Neural crest cell (in vitro differentiated cells): ENCODE measurements at regions not wholly inside any gene's neighbourhood (a gene's known extent, or its start where the extent isn't known, plus 50 kb on each side); places are given as distances from the start of the nearest gene placed in this dataset.
"Not testable (repeated sequence)": the region's sequence is repeated elsewhere in the genome, so short reads cannot be mapped to it uniquely, and the experiment has no call there.

Source experiments
- DNase-seq: peaks from one replicate; pipeline ENCODE4 v3.0.0; 2021; ENCODE audit warnings: low read depth, mixed read lengths, low spot score
- H3K27ac Mint-ChIP-seq: one replicate; pipeline ENCODE4 v1.8.0; 2021; ENCODE audit warnings: mild to moderate bottlenecking, mixed read lengths; ENCODE audit not compliant: unreplicated experiment
- H3K27me3 Mint-ChIP-seq: 2 replicates; pipeline ENCODE4 v1.8.0; 2021; ENCODE audit warnings: low read depth, mild to moderate bottlenecking, mixed read lengths
- H3K36me3 Mint-ChIP-seq: 2 replicates; pipeline ENCODE4 v1.8.0; 2021; ENCODE audit warnings: low read depth, mild to moderate bottlenecking, mixed read lengths
- H3K4me1 Mint-ChIP-seq: 2 replicates; pipeline ENCODE4 v1.8.0; 2021; ENCODE audit warnings: mixed read lengths
- H3K4me3 Mint-ChIP-seq: one replicate; pipeline ENCODE4 v1.8.0; 2021; ENCODE audit warnings: mild to moderate bottlenecking, mixed read lengths
- H3K9me3 Mint-ChIP-seq: 2 replicates; pipeline ENCODE4 v1.8.0; 2021; ENCODE audit warnings: mixed read lengths
- TF ChIP-seq, protein P1 (sequence below): fragments of 200-600 bp; sonication (generic); conservative IDR thresholded peaks from 2 replicates; pipeline ENCODE4 v1.5.0; 2021; ENCODE audit warnings: antibody characterized with exemption, mild to moderate bottlenecking

DNA sequence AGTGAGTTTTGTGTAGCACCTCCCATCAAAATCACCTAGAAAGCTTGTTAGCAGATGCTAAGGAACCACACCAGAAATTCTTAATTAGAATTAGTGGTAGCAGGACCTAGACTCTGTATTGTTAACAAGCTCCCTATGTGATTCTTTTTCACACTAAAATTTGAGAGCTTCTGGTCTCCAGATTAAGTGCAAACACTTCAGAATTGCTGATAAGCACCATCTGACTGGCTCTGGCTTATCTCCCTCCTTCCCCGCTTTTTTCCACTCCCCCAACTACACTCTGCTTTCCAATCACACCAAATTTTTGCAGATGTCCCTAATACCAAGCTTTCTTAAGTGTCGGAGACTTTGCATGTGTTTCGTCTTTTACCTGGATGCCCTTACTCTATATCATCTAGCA lies 410.1 kb upstream of the DPH6 start:
- Mint-ChIP-seq H3K4me3 (no peak overlapping the region), H3K4me1 (no peaks in the 10 kb centered on the region), H3K36me3 (no peaks in the 10 kb centered on the region), H3K27me3 (no peaks in the 10 kb centered on the region), H3K9me3 (no peaks in the 10 kb centered on the region), H3K27ac (no peak overlapping the region)
- DNase-seq: no peak
- TF ChIP-seq, protein P1, sequence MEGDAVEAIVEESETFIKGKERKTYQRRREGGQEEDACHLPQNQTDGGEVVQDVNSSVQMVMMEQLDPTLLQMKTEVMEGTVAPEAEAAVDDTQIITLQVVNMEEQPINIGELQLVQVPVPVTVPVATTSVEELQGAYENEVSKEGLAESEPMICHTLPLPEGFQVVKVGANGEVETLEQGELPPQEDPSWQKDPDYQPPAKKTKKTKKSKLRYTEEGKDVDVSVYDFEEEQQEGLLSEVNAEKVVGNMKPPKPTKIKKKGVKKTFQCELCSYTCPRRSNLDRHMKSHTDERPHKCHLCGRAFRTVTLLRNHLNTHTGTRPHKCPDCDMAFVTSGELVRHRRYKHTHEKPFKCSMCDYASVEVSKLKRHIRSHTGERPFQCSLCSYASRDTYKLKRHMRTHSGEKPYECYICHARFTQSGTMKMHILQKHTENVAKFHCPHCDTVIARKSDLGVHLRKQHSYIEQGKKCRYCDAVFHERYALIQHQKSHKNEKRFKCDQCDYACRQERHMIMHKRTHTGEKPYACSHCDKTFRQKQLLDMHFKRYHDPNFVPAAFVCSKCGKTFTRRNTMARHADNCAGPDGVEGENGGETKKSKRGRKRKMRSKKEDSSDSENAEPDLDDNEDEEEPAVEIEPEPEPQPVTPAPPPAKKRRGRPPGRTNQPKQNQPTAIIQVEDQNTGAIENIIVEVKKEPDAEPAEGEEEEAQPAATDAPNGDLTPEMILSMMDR: no peak

DNA sequence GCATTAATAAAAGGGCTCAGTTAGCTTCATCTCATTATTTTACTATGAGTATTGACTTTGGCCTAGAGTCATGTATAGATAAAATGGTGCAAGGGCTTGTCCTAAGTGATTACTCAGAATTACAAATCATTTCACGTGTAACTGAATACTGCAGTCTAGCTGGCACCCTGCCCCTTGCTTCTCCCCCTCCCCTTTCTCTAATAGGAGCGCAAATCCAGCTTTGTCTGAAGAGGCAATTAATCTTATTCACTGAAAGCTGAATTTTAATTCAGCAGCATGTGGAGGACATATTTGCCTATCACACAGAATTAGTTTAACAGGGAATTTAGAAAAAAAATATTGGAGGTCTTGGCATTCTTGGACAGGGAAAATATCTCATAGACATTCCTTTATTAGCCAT lies 412.1 kb upstream of the DPH6 start:
- Mint-ChIP-seq H3K9me3 (no peaks in the 10 kb centered on the region), H3K36me3 (no peaks in the 10 kb centered on the region), H3K4me3 (no peak overlapping the region), H3K27me3 (no peaks in the 10 kb centered on the region), H3K27ac (no peak overlapping the region), H3K4me1 (no peaks in the 10 kb centered on the region)
- TF ChIP-seq, protein P1: no peak
- DNase-seq: no peak

DNA sequence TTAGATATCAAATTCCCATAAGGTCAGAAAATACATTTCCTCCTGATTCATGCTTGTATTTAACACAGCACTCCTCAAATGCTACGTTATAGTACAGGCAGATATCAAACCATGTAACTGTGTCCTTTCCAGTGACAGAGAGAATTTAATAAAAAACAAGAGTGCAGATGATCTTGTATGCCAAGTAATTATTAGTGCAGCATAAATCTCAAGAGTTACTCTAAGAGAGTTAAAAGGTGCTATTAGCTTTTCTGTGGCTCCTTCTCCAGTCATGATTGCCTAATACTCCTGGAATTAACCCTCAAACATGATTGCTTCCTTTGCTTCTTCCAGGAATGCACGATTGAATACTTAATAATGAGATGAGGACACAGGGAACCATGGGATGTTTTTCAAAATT lies 413.0 kb upstream of the DPH6 start:
- TF ChIP-seq, protein P1: no peak
- H3K4me3 Mint-ChIP-seq: no peak overlapping the region

DNA sequence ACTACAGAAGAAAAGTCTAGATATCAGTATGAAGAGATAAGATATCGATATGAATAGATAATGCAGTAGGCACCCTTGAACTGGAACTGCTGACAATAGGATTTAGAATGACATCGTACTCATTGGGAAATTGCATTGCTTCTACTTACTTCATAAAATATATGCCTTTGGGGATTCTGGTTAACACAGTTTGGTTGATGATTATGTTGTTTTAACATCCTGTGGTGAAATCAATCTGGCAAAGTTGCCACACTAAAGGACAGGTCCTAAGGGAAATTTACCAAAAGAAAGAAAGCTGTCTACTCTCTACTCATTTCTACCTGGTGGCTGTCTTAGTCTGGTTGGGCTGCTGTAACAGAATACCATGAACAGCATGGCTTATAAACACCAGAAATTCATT lies 417.4 kb upstream of the DPH6 start:
- H3K4me1 Mint-ChIP-seq: no peaks in the 10 kb centered on the region
- H3K27ac Mint-ChIP-seq: no peak overlapping the region
- no peaks in the 10 kb centered on the region for H3K9me3 Mint-ChIP-seq
- DNase-seq: no peak
- H3K36me3 Mint-ChIP-seq: no peaks in the 10 kb centered on the region
- H3K27me3 Mint-ChIP-seq: no peaks in the 10 kb centered on the region
- TF ChIP-seq, protein P1: no peak
- H3K4me3 Mint-ChIP-seq: no peak overlapping the region

More for the DNA sequence above, 413.0 kb upstream of the DPH6 start:
- H3K27ac Mint-ChIP-seq: no peak overlapping the region
- H3K4me1 Mint-ChIP-seq: no peaks in the 10 kb centered on the region
- H3K9me3 Mint-ChIP-seq: no peaks in the 10 kb centered on the region
- H3K36me3 Mint-ChIP-seq: no peaks in the 10 kb centered on the region
- DNase-seq: no peak
- H3K27me3 Mint-ChIP-seq: no peaks in the 10 kb centered on the region

DNA sequence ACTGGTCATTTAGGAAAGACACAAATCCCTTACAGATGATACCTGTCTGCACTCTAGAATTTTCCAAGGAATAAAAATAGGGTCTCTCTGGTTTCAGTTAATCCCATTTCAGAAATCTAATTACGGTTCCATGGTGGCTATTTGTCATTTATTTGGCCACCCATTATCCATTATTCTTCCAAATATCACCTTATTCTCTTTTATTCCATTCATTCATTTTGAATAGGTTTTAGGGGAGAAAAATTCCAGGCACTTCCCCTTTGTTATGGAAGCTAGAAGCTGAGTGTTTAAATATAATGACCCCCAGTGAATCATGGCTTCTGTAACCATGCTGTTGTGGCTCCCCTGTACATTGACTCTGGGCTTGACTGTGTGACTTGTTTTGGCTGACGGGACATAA lies 420.8 kb upstream of the DPH6 start:
- Mint-ChIP-seq H3K4me1 (peaks cover 8% of the 10 kb centered on the region), H3K4me3 (no peak overlapping the region), H3K27me3 (no peaks in the 10 kb centered on the region), H3K9me3 (peaks cover 3% of the 10 kb centered on the region), H3K36me3 (no peaks in the 10 kb centered on the region), H3K27ac (no peak overlapping the region)
- DNase-seq: no peak
- TF ChIP-seq, protein P1: no peak

DNA sequence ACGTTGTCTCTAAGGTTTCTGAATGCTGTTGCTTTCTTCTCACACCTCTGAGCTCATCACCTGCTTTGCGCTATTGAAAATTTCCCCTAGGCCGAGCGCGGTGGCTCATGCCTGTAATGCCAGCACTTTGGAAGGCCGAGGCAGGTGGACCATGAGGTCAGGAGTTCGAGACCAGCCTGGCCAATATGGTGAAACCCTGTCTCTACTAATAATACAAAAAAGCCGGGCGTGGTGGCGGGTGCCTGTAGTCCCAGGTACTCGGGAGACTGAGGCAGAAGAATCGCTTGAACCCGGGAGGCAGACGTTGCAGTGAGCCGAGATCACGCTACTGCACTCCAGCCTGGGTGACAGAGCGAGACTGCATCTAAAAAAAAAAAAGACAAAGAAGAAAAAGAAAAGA lies 422.0 kb upstream of the DPH6 start:
- H3K9me3 Mint-ChIP-seq, H3K27me3 Mint-ChIP-seq, H3K36me3 Mint-ChIP-seq: not testable (repeated sequence)

More for the DNA sequence above, 422.0 kb upstream of the DPH6 start:
- not testable (repeated sequence) for H3K4me1 Mint-ChIP-seq, H3K4me3 Mint-ChIP-seq, H3K27ac Mint-ChIP-seq, DNase-seq
